WTC11 (cell line): ENCODE measurements at regions not wholly inside any gene's neighbourhood (a gene's known extent, or its start where the extent isn't known, plus 50 kb on each side); places are given as distances from the start of the nearest gene placed in this dataset.

ENCODE experiments used
- ATAC-seq: fragments of 200-7000 bp; cut with Tn5 transposase; 2 replicates; pipeline ENCODE4 v1.10.0; 2021; ENCODE audit warnings: mild to moderate bottlenecking, moderate library complexity
- CTCF ChIA-PET: fragments of 300-600 bp; sonication (Branson Sonifier 250); formaldehyde crosslinking; loops from one replicate; lab custom pipeline; 2021; ENCODE audit warnings: antibody characterized with exemption; lab: Charles Lee
- POLR2A ChIA-PET: fragments of 350-600 bp; sonication (Branson Sonifier 250); formaldehyde crosslinking; loops from one replicate; lab custom pipeline; 2021; ENCODE audit warnings: antibody characterized with exemption; lab: Charles Lee
- DNase-seq: peaks from one replicate; pipeline ENCODE4 v3.0.0; 2021; ENCODE audit warnings: low spot score
- H3K27ac Mint-ChIP-seq: 2 replicates; pipeline ENCODE4 v1.8.0; 2021; ENCODE audit warnings: mixed read lengths
- H3K27me3 Mint-ChIP-seq: 2 replicates; pipeline ENCODE4 v1.8.0; 2021; ENCODE audit warnings: low read depth, mild to moderate bottlenecking, moderate library complexity, mixed read lengths
- H3K36me3 Mint-ChIP-seq: 2 replicates; pipeline ENCODE4 v1.8.0; 2021; ENCODE audit warnings: mixed read lengths
- H3K4me1 Mint-ChIP-seq: 2 replicates; pipeline ENCODE4 v1.8.0; 2022; ENCODE audit warnings: mixed read lengths
- H3K4me3 Mint-ChIP-seq: 2 replicates; pipeline ENCODE4 v1.8.0; 2021; ENCODE audit warnings: mild to moderate bottlenecking, moderate library complexity, mixed read lengths
- H3K9me3 Mint-ChIP-seq: 2 replicates; pipeline ENCODE4 v1.8.0; 2021; ENCODE audit warnings: mixed read lengths
- CREB1 ChIP-seq: sonication (generic); formaldehyde crosslinking; IDR thresholded peaks from 2 replicates; pipeline ENCODE4 v1.8.0; 2023; ENCODE audit warnings: mild to moderate bottlenecking, missing genetic modification reagents
- ETV6 ChIP-seq: sonication (generic); formaldehyde crosslinking; IDR thresholded peaks from 2 replicates; pipeline ENCODE4 v1.8.1; 2022; ENCODE audit warnings: mild to moderate bottlenecking, missing genetic modification reagents
- FOXK1 ChIP-seq: sonication (generic); formaldehyde crosslinking; IDR thresholded peaks from 2 replicates; pipeline ENCODE4 v1.8.0; 2022; ENCODE audit warnings: mild to moderate bottlenecking, moderate library complexity, missing genetic modification reagents
- GRHL2 ChIP-seq: fragments of 250-450 bp; sonication (Bioruptor Pico); IDR thresholded peaks from 2 replicates; pipeline ENCODE4 v1.8.0; 2022; ENCODE audit warnings: mild to moderate bottlenecking, moderate library complexity; ENCODE audit not compliant: insufficient replicate concordance, severe bottlenecking
- JAZF1 ChIP-seq: fragments of 250-450 bp; sonication (Bioruptor Pico); IDR thresholded peaks from 2 replicates; pipeline ENCODE4 v1.9.0; 2021; ENCODE audit warnings: moderate library complexity, mild to moderate bottlenecking, inconsistent platforms
- NFE2L1 ChIP-seq: sonication (generic); formaldehyde crosslinking; IDR thresholded peaks from 2 replicates; pipeline ENCODE4 v1.8.1; 2023; ENCODE audit warnings: missing genetic modification reagents
- NR1H2 ChIP-seq: sonication (generic); formaldehyde crosslinking; IDR thresholded peaks from 2 replicates; pipeline ENCODE4 v1.9.0; 2021; ENCODE audit warnings: mild to moderate bottlenecking, moderate library complexity, missing genetic modification reagents
- SMAD3 ChIP-seq: sonication (generic); formaldehyde crosslinking; IDR thresholded peaks from 2 replicates; pipeline ENCODE4 v1.8.0; 2022; ENCODE audit warnings: missing genetic modification reagents, mild to moderate bottlenecking, borderline replicate concordance
- TCF7 ChIP-seq: sonication (generic); formaldehyde crosslinking; IDR thresholded peaks from 2 replicates; pipeline ENCODE4 v1.8.0; 2022; ENCODE audit warnings: mild to moderate bottlenecking, low read depth, missing genetic modification reagents, moderate library complexity
- ZBTB21 ChIP-seq: sonication (generic); formaldehyde crosslinking; IDR thresholded peaks from 2 replicates; pipeline ENCODE4 v1.8.1; 2023; ENCODE audit warnings: mild to moderate bottlenecking, missing genetic modification reagents, borderline replicate concordance
- ZNF416 ChIP-seq: fragments of 250-450 bp; sonication (Bioruptor Pico); IDR thresholded peaks from 2 replicates; pipeline ENCODE4 v1.9.0; 2021; ENCODE audit warnings: mild to moderate bottlenecking, inconsistent platforms
- TF ChIP-seq, protein P1 (sequence below): fragments of 250-450 bp; sonication (Bioruptor Pico); IDR thresholded peaks from 2 replicates; pipeline ENCODE4 v1.9.0; 2021; ENCODE audit warnings: moderate library complexity, mild to moderate bottlenecking, inconsistent platforms, borderline replicate concordance
- TF ChIP-seq, protein P2 (sequence below): sonication (generic); formaldehyde crosslinking; IDR thresholded peaks from 2 replicates; pipeline ENCODE4 v1.8.0; 2023; ENCODE audit warnings: missing genetic modification reagents
- TF ChIP-seq, protein P3 (sequence below): fragments of 250-450 bp; sonication (Bioruptor Pico); conservative IDR thresholded peaks from 2 replicates; pipeline ENCODE4 v1.9.0; 2021; ENCODE audit warnings: mild to moderate bottlenecking
- TF ChIP-seq, protein P4 (sequence below): fragments of 250-450 bp; sonication (Bioruptor Pico); IDR thresholded peaks from 2 replicates; pipeline ENCODE4 v1.9.0; 2021; ENCODE audit warnings: mild to moderate bottlenecking
- TF ChIP-seq, protein P5 (sequence below): sonication (generic); formaldehyde crosslinking; IDR thresholded peaks from 2 replicates; pipeline ENCODE4 v1.8.0; 2022; ENCODE audit warnings: mild to moderate bottlenecking, missing genetic modification reagents
- TF ChIP-seq, protein P6 (sequence below): fragments of 250-450 bp; sonication (Bioruptor Pico); IDR thresholded peaks from 2 replicates; pipeline ENCODE4 v1.8.0; 2021; ENCODE audit warnings: mild to moderate bottlenecking
- TF ChIP-seq, protein P7 (sequence below): fragments of 250-450 bp; sonication (Bioruptor Pico); IDR thresholded peaks from 2 replicates; pipeline ENCODE4 v2.1.2; 2022; ENCODE audit warnings: mild to moderate bottlenecking, moderate library complexity
- TF ChIP-seq, protein P8 (sequence below): sonication (generic); formaldehyde crosslinking; IDR thresholded peaks from 2 replicates; pipeline ENCODE4 v1.8.1; 2023; ENCODE audit warnings: mild to moderate bottlenecking, missing genetic modification reagents, moderate library complexity
- TF ChIP-seq, protein P9 (sequence below): sonication (generic); formaldehyde crosslinking; IDR thresholded peaks from 2 replicates; pipeline ENCODE4 v1.8.1; 2022; ENCODE audit warnings: low read depth, missing genetic modification reagents, borderline replicate concordance

DNA sequence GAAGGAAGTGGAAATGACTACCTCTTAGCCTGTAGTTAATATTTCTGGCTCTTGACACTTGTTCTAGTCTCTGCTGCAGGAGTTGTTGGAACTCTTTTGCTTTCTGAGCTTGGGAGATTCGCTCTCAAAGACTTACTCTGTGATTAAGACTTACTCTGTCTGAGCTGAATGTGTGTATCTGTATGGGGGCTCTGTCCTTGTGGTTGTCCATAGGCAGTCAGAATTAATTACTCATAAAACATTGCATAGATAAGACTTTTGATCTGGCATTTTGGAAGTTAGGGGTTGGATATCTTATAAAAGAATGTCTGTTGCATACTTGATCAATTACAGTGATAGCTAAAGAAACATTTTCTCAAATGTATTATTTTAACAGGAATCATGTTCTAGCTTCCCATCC, 199.2 kb upstream of the KIAA1217 start:
- Mint-ChIP-seq H3K9me3 (no peaks in the 10 kb centered on the region), H3K36me3 (no peaks in the 10 kb centered on the region), H3K27ac (no peak overlapping the region), H3K4me1 (peaks cover 30% of the 10 kb centered on the region), H3K4me3 (no peak overlapping the region), H3K27me3 (no peaks in the 10 kb centered on the region)
- TF ChIP-seq NR1H2 (CRISPR knock-in tag) = no peak
- TF ChIP-seq SMAD3 (CRISPR knock-in tag) = no peak
- TF ChIP-seq, protein P1, sequence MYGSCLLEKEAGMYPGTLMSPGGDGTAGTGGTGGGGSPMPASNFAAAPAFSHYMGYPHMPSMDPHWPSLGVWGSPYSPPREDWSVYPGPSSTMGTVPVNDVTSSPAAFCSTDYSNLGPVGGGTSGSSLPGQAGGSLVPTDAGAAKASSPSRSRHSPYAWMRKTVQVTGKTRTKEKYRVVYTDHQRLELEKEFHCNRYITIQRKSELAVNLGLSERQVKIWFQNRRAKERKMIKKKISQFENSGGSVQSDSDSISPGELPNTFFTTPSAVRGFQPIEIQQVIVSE (CRISPR knock-in tag) = no peak
- TF ChIP-seq, protein P2, sequence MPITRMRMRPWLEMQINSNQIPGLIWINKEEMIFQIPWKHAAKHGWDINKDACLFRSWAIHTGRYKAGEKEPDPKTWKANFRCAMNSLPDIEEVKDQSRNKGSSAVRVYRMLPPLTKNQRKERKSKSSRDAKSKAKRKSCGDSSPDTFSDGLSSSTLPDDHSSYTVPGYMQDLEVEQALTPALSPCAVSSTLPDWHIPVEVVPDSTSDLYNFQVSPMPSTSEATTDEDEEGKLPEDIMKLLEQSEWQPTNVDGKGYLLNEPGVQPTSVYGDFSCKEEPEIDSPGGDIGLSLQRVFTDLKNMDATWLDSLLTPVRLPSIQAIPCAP (CRISPR knock-in tag) = no peak
- TF ChIP-seq, protein P3, sequence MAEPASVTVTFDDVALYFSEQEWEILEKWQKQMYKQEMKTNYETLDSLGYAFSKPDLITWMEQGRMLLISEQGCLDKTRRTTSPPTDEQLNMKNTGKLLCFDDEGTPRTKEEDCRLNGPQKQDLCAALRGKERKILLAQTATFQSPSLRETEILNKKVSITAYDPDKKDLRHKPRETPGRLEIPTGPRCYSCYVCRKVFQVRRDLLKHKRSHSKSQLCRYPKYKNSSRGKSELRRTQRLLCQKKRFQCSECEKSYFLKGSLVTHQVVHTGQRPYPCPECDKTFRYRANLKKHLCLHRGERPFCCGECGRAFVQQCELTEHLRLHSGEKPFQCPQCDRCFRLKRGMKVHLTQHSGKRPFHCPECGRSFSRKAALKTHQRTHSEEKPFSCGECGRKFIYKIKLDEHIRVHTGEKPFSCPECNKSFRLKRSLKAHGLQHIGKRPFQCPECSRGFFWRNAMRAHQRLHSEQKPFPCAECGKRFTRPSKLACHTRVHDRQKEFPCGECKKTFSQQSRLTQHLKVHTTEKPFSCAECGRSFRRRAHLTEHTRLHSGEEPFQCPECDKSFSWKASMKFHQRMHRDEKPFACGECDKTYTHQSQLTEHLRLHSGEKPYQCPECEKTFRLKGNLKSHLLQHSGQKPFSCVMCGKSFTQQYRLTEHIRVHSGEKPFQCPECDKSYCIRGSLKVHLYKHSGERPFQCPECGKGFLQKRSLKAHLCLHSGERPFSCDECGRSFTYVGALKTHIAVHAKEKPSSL = no peak
- no peak for TF ChIP-seq JAZF1 (CRISPR knock-in tag)
- TF ChIP-seq, protein P4, sequence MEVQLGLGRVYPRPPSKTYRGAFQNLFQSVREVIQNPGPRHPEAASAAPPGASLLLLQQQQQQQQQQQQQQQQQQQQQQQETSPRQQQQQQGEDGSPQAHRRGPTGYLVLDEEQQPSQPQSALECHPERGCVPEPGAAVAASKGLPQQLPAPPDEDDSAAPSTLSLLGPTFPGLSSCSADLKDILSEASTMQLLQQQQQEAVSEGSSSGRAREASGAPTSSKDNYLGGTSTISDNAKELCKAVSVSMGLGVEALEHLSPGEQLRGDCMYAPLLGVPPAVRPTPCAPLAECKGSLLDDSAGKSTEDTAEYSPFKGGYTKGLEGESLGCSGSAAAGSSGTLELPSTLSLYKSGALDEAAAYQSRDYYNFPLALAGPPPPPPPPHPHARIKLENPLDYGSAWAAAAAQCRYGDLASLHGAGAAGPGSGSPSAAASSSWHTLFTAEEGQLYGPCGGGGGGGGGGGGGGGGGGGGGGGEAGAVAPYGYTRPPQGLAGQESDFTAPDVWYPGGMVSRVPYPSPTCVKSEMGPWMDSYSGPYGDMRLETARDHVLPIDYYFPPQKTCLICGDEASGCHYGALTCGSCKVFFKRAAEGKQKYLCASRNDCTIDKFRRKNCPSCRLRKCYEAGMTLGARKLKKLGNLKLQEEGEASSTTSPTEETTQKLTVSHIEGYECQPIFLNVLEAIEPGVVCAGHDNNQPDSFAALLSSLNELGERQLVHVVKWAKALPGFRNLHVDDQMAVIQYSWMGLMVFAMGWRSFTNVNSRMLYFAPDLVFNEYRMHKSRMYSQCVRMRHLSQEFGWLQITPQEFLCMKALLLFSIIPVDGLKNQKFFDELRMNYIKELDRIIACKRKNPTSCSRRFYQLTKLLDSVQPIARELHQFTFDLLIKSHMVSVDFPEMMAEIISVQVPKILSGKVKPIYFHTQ = no peak
- no peak for TF ChIP-seq ZBTB21 (CRISPR knock-in tag)
- TF ChIP-seq GRHL2 (CRISPR knock-in tag) = no peak
- no peak for TF ChIP-seq ZNF416 (CRISPR knock-in tag)
- TF ChIP-seq, protein P5, sequence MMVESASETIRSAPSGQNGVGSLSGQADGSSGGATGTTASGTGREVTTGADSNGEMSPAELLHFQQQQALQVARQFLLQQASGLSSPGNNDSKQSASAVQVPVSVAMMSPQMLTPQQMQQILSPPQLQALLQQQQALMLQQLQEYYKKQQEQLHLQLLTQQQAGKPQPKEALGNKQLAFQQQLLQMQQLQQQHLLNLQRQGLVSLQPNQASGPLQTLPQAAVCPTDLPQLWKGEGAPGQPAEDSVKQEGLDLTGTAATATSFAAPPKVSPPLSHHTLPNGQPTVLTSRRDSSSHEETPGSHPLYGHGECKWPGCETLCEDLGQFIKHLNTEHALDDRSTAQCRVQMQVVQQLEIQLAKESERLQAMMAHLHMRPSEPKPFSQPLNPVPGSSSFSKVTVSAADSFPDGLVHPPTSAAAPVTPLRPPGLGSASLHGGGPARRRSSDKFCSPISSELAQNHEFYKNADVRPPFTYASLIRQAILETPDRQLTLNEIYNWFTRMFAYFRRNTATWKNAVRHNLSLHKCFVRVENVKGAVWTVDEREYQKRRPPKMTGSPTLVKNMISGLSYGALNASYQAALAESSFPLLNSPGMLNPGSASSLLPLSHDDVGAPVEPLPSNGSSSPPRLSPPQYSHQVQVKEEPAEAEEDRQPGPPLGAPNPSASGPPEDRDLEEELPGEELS (CRISPR knock-in tag) = no peak
- TF ChIP-seq, protein P6, sequence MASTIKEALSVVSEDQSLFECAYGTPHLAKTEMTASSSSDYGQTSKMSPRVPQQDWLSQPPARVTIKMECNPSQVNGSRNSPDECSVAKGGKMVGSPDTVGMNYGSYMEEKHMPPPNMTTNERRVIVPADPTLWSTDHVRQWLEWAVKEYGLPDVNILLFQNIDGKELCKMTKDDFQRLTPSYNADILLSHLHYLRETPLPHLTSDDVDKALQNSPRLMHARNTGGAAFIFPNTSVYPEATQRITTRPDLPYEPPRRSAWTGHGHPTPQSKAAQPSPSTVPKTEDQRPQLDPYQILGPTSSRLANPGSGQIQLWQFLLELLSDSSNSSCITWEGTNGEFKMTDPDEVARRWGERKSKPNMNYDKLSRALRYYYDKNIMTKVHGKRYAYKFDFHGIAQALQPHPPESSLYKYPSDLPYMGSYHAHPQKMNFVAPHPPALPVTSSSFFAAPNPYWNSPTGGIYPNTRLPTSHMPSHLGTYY (CRISPR knock-in tag) = no peak
- TF ChIP-seq, protein P7, sequence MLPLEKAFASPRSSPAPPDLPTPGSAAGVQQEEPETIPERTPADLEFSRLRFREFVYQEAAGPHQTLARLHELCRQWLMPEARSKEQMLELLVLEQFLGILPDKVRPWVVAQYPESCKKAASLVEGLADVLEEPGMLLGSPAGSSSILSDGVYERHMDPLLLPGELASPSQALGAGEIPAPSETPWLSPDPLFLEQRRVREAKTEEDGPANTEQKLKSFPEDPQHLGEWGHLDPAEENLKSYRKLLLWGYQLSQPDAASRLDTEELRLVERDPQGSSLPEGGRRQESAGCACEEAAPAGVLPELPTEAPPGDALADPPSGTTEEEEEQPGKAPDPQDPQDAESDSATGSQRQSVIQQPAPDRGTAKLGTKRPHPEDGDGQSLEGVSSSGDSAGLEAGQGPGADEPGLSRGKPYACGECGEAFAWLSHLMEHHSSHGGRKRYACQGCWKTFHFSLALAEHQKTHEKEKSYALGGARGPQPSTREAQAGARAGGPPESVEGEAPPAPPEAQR (CRISPR knock-in tag) = no peak
- TF ChIP-seq ETV6 (CRISPR knock-in tag) = no peak
- no peak for TF ChIP-seq CREB1 (CRISPR knock-in tag)
- TF ChIP-seq, protein P8, sequence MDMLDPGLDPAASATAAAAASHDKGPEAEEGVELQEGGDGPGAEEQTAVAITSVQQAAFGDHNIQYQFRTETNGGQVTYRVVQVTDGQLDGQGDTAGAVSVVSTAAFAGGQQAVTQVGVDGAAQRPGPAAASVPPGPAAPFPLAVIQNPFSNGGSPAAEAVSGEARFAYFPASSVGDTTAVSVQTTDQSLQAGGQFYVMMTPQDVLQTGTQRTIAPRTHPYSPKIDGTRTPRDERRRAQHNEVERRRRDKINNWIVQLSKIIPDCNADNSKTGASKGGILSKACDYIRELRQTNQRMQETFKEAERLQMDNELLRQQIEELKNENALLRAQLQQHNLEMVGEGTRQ (CRISPR knock-in tag) = no peak
- TF ChIP-seq NFE2L1 (CRISPR knock-in tag) = no peak
- no peak for TF ChIP-seq FOXK1
- TF ChIP-seq, protein P9, sequence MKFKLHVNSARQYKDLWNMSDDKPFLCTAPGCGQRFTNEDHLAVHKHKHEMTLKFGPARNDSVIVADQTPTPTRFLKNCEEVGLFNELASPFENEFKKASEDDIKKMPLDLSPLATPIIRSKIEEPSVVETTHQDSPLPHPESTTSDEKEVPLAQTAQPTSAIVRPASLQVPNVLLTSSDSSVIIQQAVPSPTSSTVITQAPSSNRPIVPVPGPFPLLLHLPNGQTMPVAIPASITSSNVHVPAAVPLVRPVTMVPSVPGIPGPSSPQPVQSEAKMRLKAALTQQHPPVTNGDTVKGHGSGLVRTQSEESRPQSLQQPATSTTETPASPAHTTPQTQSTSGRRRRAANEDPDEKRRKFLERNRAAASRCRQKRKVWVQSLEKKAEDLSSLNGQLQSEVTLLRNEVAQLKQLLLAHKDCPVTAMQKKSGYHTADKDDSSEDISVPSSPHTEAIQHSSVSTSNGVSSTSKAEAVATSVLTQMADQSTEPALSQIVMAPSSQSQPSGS (CRISPR knock-in tag) = no peak
- TF ChIP-seq TCF7 (CRISPR knock-in tag) = no peak
- ATAC-seq (no peak), DNase-seq (no peak)
- POLR2A ChIA-PET = no interaction called here
- CTCF ChIA-PET = no interaction called here
